Neuronal stem cell (in vitro differentiated cells): ENCODE measurements at regions not wholly inside any gene's neighbourhood (a gene's known extent, or its start where the extent isn't known, plus 50 kb on each side); places are given as distances from the start of the nearest gene placed in this dataset.

ENCODE experiments used
- DNase-seq: peaks from one replicate; pipeline ENCODE4 v3.0.0-alpha.2; 2013; ENCODE audit warnings: low spot score
- H2AFZ ChIP-seq: one replicate; pipeline ENCODE4 v1.6.1; 2013; ENCODE audit warnings: mild to moderate bottlenecking, low read length, inconsistent platforms
- H2AK5ac ChIP-seq: 2 replicates; pipeline ENCODE4 v1.6.1; 2013; ENCODE audit warnings: low read depth, mild to moderate bottlenecking, inconsistent platforms, low read length, moderate library complexity, mixed read lengths
- H2BK120ac ChIP-seq: 2 replicates; pipeline ENCODE4 v1.6.1; 2013; ENCODE audit warnings: low read depth, mild to moderate bottlenecking, inconsistent platforms, low read length, moderate library complexity, mixed read lengths
- H2BK12ac ChIP-seq: one replicate; pipeline ENCODE4 v1.6.1; 2013; ENCODE audit warnings: low read length, inconsistent platforms
- H2BK15ac ChIP-seq: 2 replicates; pipeline ENCODE4 v1.6.1; 2013; ENCODE audit warnings: mild to moderate bottlenecking, low read length, inconsistent platforms, mixed read lengths
- H2BK5ac ChIP-seq: one replicate; pipeline ENCODE4 v1.6.1; 2013; ENCODE audit warnings: inconsistent platforms, mild to moderate bottlenecking, low read length, moderate library complexity
- H3K14ac ChIP-seq: one replicate; pipeline ENCODE4 v1.6.1; 2013; ENCODE audit warnings: low read length, inconsistent platforms
- H3K18ac ChIP-seq: 2 replicates; pipeline ENCODE4 v1.6.1; 2013; ENCODE audit warnings: low read length, inconsistent platforms
- H3K23ac ChIP-seq: 2 replicates; pipeline ENCODE4 v1.6.1; 2013; ENCODE audit warnings: low read depth, mild to moderate bottlenecking, mixed read lengths, low read length, inconsistent platforms; ENCODE audit not compliant: poor library complexity
- H3K27ac ChIP-seq: replicated peaks from 3 replicates; pipeline ENCODE4 v1.5.1; 2013; ENCODE audit warnings: low read length, inconsistent platforms
- H3K27me3 ChIP-seq, 3 experiments: 2 replicates each; pipeline ENCODE4 v1.6.1; 2013; ENCODE audit warnings: low read length in 3 of 3, mild to moderate bottlenecking in 2 of 3, inconsistent platforms in 1 of 3, low read depth in 1 of 3, mixed read lengths in 1 of 3, moderate library complexity in 1 of 3; ENCODE audit not compliant: control insufficient read depth in 3 of 3, insufficient read depth in 3 of 3
- H3K36me3 ChIP-seq, 2 donors: replicated peaks in 1 of 2; 2 replicates each; pipeline ENCODE4 v1.6.1; 2013; ENCODE audit warnings: low read length in 2 of 2; ENCODE audit not compliant: control insufficient read depth in 2 of 2, insufficient read depth in 2 of 2
- H3K4ac ChIP-seq: 2 replicates; pipeline ENCODE4 v1.6.1; 2013; ENCODE audit warnings: inconsistent platforms, mild to moderate bottlenecking, low read length, moderate library complexity
- H3K4me1 ChIP-seq, 2 donors: 1 replicate in 1 of 2; 2 replicates in 1 of 2; pipeline ENCODE4 v1.6.1; 2013; ENCODE audit warnings: low read length in 2 of 2, low read depth in 1 of 2; ENCODE audit not compliant: control insufficient read depth in 2 of 2, insufficient read depth in 1 of 2
- H3K4me2 ChIP-seq: one replicate; pipeline ENCODE4 v1.6.1; 2013; ENCODE audit warnings: mild to moderate bottlenecking, low read length, inconsistent platforms; ENCODE audit not compliant: insufficient read depth, poor library complexity, severe bottlenecking
- H3K4me3 ChIP-seq, 2 donors: 2 replicates each; pipeline ENCODE4 v1.5.1; 2013; ENCODE audit warnings: low read length in 2 of 2, mild to moderate bottlenecking in 2 of 2, inconsistent platforms in 1 of 2, moderate library complexity in 1 of 2
- H3K79me1 ChIP-seq: one replicate; pipeline ENCODE4 v1.6.1; 2013; ENCODE audit warnings: low read depth, mild to moderate bottlenecking, inconsistent platforms, low read length, moderate library complexity
- H3K9ac ChIP-seq: one replicate; pipeline ENCODE4 v1.6.1; 2013; ENCODE audit warnings: mild to moderate bottlenecking, low read depth, low read length, inconsistent platforms; ENCODE audit not compliant: poor library complexity
- H3K9me3 ChIP-seq, 2 donors: replicated peaks in 1 of 2; 2 replicates each; pipeline versions ENCODE3 to v1.6.1; 2013; ENCODE audit warnings: low read length in 2 of 2, mild to moderate bottlenecking in 2 of 2, inconsistent platforms in 1 of 2, low read depth in 1 of 2, mixed read lengths in 1 of 2, moderate library complexity in 1 of 2; ENCODE audit not compliant: control insufficient read depth in 2 of 2, insufficient read depth in 1 of 2
- H4K8ac ChIP-seq: one replicate; pipeline ENCODE4 v1.6.1; 2013; ENCODE audit warnings: low read depth, mild to moderate bottlenecking, inconsistent platforms, low read length, moderate library complexity
- H4K91ac ChIP-seq: one replicate; pipeline ENCODE4 v1.6.1; 2013; ENCODE audit warnings: low read length, low read depth, mild to moderate bottlenecking, inconsistent platforms; ENCODE audit not compliant: poor library complexity
- WGBS, 2 donors: extraction: QIAGEN DNeasy Blood & Tissue Kit; methylation state at CpG; one replicate each; pipeline ENCODE4 v1.1.7; 2013; ENCODE audit warnings: missing lambda C conversion rate in 2 of 2, mixed read lengths in 1 of 2; ENCODE audit not compliant: insufficient read length in 2 of 2, insufficient replicate concordance in 1 of 2; ENCODE audit errors: extremely low coverage in 2 of 2; 5-methylcytosine and 5-hydroxymethylcytosine counted together

DNA sequence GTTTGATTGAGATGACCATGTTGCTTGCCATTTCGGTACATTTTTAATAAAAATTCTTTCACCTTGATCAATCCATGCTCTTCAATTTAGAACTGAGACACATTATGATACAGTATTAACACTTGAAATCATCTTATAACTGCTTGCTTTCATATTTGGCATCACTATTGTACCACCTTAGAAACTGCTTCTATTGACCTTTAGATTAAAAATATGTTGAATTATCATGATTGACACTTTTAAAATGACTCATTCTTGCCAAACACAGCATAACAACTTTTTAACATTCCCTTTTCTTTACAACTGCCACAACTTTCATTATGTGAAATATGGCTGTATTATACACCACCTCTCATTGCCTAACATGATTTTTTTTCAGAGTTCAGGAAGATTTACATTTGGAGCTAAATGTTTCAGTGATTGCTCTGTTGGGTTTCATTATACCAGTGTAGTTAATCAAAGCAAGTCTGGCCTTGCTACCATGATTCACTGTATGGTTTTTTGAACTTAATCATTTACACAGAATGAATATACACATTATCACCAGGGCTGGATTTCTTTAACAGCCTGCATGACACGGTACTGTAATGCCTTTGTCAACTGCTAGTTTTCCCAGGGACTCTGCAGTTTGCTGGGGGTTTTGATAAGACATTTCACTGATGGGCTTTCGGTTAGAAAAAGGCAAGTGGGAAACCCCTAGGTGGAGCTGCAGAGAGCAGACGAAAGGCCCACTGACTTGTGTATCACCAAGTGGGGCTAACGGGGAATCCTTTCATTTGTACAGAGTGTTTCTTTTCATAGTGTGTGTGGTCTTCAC, 93.6 kb upstream of the TLE4 start:
- H2BK5ac ChIP-seq = no peak overlapping the region
- H2BK15ac ChIP-seq = no peak overlapping the region
- no peak overlapping the region for H4K8ac ChIP-seq
- H3K4me1 ChIP-seq = peaks cover 0 to 9% of the 10 kb centered on the region in 2 donors
- DNase-seq = peak; percentile 26
- H3K27ac ChIP-seq = no peak overlapping the region
- H3K18ac ChIP-seq = no peak overlapping the region
- H3K27me3 ChIP-seq = no peaks in the 10 kb centered on the region
- H2BK12ac ChIP-seq = no peak overlapping the region
- H2BK120ac ChIP-seq = no peak overlapping the region
- H2AFZ ChIP-seq = peak overlapping the region; percentile 50
- H4K91ac ChIP-seq = no peak overlapping the region
- no peaks in the 10 kb centered on the region for H3K9me3 ChIP-seq
- no peak overlapping the region for H3K14ac ChIP-seq
- no peaks in the 10 kb centered on the region for H3K79me1 ChIP-seq
- no CpG with 5 or more reads among the region's 5 CpGs for WGBS, 2 donors
- no peak overlapping the region for H2AK5ac ChIP-seq
- no peaks in the 10 kb centered on the region for H3K36me3 ChIP-seq
- no peak overlapping the region for H3K4ac ChIP-seq
- no peak overlapping the region for H3K23ac ChIP-seq
- no peak overlapping the region for H3K9ac ChIP-seq
- H3K4me3 ChIP-seq = no peak overlapping the region
- H3K4me2 ChIP-seq = no peak overlapping the region

- Histone ChIP-seq H3K14ac (no peak overlapping the region), H3K4me2 (no peak overlapping the region), H3K4me1 (peaks cover 0 to 9% of the 10 kb centered on the region in 2 donors), H3K23ac (no peak overlapping the region), H3K36me3 (no peaks in the 10 kb centered on the region), H2AK5ac (no peak overlapping the region), H3K9me3 (no peaks in the 10 kb centered on the region), H3K27ac (no peak overlapping the region), H3K27me3 (no peaks in the 10 kb centered on the region), H3K79me1 (no peaks in the 10 kb centered on the region), H4K91ac (no peak overlapping the region), H2BK5ac (no peak overlapping the region), H3K4ac (no peak overlapping the region), H3K9ac (no peak overlapping the region), H3K4me3 (no peak overlapping the region), H2AFZ (no peak overlapping the region), H2BK15ac (no peak overlapping the region), H2BK12ac (no peak overlapping the region), H4K8ac (no peak overlapping the region), H2BK120ac (no peak overlapping the region), H3K18ac (no peak overlapping the region)
- DNase-seq = no peak
- WGBS, 2 donors = no CpG with 5 or more reads among the region's 4 CpGs
Measured at GRCh38 chr9:79480639-79481038, 91.1 kb upstream of the TLE4 start.

DNA sequence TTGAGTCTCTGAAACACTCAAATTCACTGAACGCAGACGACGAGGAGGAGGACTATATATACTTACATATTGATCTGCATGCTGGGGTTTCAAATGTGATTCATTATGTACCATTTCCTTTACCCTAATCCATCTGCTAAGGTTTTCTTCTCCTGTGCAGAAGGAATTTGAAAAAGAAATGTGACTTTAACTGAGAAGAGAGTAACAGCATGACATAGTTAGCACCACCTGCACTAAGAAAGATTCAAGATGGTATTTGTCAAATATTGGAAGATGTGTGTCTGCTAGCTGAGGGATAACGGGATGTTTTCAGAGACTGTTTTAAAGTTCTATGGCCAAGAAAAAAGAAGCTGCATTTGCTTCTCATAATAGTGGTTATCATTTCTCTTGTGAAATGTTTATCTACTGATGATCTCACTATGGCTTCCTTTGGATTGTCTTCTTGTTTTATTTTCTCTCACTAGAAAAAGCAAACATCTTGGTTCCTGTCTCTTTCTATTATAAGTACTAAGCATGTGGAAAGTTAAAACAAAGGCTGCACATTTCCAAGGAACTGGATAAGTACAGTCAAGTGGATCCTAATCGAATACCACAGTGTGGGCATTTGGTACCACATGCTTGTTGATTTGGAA, 89.8 kb upstream of the TLE4 start:
- Histone ChIP-seq H2AFZ (peak overlapping the region; percentile 53), H3K79me1 (no peaks in the 10 kb centered on the region), H2BK12ac (no peak overlapping the region), H3K4me3 (no peak overlapping the region), H4K91ac (no peak overlapping the region), H3K4ac (no peak overlapping the region), H3K18ac (no peak overlapping the region), H3K9me3 (no peaks in the 10 kb centered on the region), H3K27ac (no peak overlapping the region), H2BK15ac (no peak overlapping the region), H2BK120ac (no peak overlapping the region), H4K8ac (no peak overlapping the region), H3K4me2 (no peak overlapping the region), H2BK5ac (no peak overlapping the region), H3K27me3 (no peaks in the 10 kb centered on the region), H2AK5ac (no peak overlapping the region), H3K4me1 (peaks cover 0 to 9% of the 10 kb centered on the region in 2 donors), H3K36me3 (no peaks in the 10 kb centered on the region), H3K9ac (no peak overlapping the region), H3K23ac (no peak overlapping the region), H3K14ac (no peak overlapping the region)
- no CpG with 5 or more reads among the region's 5 CpGs for WGBS, 2 donors
- DNase-seq = no peak

GRCh38 chr9:79485258-79485657, 86.5 kb upstream of the TLE4 start:
- DNase-seq = no peak
- Histone ChIP-seq H3K79me1 (no peaks in the 10 kb centered on the region), H3K18ac (no peak overlapping the region), H3K9ac (no peak overlapping the region), H2BK120ac (no peak overlapping the region), H3K9me3 (no peaks in the 10 kb centered on the region), H4K8ac (no peak overlapping the region), H2AFZ (no peak overlapping the region), H4K91ac (no peak overlapping the region), H3K27ac (no peak overlapping the region), H2BK15ac (no peak overlapping the region), H3K23ac (no peak overlapping the region), H3K36me3 (no peaks in the 10 kb centered on the region), H3K4ac (no peak overlapping the region), H2AK5ac (no peak overlapping the region), H3K4me2 (no peak overlapping the region), H3K14ac (no peak overlapping the region), H2BK12ac (no peak overlapping the region), H3K4me3 (no peak overlapping the region), H3K4me1 (peaks cover 0 to 9% of the 10 kb centered on the region in 2 donors), H2BK5ac (no peak overlapping the region), H3K27me3 (no peaks in the 10 kb centered on the region)
- no CpG with 5 or more reads among the region's 3 CpGs for WGBS, 2 donors
